ENCODE measurements at regions not wholly inside any gene's neighbourhood (a gene's known extent, or its start where the extent isn't known, plus 50 kb on each side); places are given as distances from the start of the nearest gene placed in this dataset.
"Not testable (repeated sequence)": the region's sequence is repeated elsewhere in the genome, so short reads cannot be mapped to it uniquely, and the experiment has no call there.

DNA sequence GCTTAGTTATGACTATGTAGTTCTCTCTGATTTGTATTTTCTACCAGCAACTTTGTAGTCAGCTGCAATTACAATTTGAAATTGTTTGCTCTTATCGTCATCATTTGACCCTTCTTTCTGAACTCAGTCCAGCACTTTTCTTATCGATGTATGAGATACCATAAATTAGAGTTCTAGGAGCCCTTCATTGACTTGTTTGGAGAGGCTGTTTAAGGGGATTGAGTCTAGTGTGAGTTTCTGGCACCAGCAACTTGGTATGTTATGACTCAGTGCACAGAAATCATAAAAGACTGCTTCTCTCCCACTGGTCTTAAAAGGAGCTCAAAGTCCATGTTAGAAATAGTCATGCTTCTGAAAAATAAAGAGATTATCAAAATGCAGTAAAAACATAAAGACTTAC is 190.3 kb downstream of the TENT5A start:
- DNase-seq (ENCODE audit: low spot score): peak; percentile 67

DNA sequence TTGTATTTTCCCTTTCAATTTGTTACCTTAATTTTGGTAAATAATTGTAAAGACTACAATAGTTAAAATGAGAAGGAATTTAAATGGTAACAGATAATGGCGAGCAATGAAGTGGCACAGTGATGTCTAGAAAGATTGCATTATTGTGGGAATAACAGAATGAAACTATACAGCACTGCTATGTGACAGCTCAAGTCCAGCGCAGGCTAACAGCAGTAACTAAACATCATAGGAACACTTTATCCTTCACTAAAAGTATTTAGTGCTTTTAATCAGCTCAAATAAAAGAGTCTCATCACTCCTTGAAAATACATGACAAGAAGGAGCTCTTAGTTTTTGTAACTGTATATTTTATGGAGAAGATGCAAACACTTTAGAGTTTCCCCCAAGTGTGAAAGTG is 190.8 kb downstream of the TENT5A start:
- DNase-seq (ENCODE audit: low spot score): no peak

DNA sequence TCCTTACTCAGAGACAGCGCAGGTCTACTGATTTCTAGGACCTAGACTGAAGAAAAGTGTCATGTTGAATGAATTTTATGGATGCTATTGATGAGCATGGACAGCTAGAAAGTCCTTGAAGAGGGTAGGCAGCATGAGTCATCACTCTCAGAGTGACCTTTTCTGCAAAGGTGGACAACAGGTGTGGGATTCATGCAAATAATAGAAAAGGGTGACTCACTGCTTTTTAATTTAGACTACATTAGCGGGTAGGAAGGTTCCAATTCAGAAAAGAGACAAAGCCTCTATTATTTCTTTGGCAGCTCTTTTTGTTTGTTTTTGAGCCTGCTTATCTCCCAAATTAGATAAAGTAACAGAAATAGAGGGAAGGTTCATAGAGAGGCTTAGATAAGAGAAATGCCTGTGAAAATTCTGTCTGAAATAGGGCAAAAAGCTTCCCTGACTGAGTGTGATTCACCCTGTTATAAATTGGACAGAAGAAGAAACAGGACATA is 191.4 kb downstream of the TENT5A start:
- DNase-seq (ENCODE audit: low spot score): no peak

DNA sequence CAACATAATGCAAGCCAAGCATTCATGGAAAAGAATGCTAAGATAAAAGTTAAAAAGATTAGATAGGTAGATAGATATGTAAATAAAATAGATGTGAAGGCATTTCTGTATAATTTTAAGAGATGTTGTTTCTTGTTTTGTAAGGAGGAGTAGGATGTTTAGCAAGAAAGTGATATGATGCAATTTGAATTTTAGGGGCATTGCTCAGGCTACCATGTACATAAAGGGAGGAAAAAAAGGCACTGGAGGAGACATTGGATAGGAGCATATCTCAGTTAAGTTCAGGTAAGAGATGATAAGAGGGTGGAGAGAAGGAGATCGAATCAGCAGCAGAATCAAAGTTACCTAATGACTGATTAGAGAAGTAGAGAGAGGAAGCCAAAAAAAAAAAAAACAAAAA is 194.7 kb downstream of the TENT5A start:
- DNase-seq (ENCODE audit: low spot score): no peak

DNA sequence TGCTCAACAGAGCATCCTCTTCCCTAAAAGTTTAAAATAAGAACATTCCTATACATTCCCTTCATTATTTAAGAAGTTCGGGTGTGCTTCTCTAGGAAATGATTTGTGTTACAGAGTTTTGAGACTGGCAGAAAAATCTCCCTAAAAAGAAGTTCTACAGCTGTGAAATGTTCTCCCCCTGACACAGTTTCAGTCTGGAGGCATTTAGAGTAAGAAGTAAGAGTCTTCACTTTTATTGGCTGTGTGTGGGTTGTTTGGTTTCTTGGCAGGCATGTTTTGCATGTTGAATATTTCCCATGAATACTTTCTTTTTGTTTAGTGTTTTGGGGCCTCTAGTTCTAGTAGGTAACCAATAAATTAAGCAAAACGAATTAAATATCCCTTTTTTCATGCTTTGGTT is 195.9 kb downstream of the TENT5A start:
- DNase-seq (ENCODE audit: low spot score): no peak

DNA sequence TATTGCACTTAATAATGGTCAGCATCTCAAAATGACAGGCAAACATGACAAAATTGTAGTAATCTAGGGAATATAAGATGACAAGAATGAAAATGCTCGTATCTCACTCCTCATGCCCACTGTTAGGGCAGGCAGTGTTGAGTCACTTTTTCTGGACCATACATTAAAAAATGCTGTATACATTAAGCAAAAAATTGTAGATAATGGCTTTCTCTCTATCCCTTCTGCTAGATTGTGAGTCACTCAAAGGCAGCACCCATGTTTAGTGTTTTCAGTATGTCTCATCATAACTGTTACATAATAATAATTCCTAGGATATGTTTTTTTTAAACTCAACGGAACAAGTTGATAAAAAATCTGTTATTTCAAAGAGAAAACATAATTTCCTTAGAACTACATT is 199.3 kb downstream of the TENT5A start:
- DNase-seq (ENCODE audit: low spot score): no peak

DNA sequence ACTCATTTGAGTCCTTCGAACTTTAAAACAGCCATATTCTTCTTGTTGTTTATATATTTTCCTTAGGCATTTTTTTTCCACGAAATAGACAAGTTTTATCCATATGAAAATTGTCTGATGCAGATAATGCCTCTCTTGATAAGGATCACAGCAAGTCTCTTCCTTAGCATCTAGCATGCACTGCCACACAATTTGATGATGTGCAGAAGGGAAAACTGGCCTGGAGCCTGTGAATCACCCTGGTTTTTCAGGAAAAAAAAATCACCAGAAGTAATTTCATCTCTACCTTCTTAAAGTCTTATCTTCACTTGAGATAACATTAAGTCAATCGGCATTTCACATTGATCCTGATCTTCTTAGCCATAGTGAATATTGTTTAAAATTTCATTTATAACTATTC is 199.8 kb downstream of the TENT5A start:
- DNase-seq (ENCODE audit: low spot score): no peak

DNA sequence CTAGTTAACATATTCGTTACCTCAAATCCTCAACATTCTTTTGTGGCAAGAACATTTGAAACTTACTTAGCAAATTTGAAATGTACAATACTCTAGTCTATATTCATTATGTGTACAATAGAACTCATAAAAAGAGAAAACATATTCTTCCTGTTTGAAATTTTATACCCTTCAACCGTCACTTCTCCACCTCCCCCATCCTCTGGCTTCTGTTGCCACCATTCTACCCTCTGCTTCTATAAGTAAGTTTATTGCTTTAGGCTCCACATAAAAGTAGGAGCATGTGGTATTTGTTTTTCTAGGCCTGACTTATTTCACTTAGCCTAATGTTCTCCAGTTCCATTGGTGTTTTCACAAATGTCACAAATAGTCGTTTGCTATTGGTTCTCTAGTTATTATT is 205.3 kb downstream of the TENT5A start:
- no peak for DNase-seq (ENCODE audit: low spot score)

DNA sequence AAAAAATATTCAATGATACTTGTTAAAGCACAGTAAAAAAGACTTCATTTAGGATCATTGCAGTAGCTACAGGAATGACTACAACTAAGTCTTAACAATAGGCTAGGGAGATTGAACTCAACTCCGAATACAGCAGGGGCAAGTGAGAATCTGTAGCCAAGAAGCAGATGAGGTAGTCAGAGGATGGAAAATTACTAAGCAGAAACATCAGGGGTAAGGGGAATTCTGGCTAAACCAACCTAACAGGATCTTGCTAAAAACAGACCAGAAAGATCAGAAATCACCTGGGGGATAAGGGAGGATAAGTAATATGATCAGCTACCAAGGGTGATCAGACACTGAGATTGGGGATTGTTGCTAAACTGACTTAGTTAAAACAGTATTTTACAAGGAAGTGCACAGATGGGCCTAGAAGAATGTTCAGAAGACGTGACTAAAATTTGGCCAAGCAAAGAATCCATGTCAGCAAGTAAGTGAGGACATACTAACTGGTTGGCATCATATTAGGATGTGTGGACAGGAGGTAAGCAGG is 217.5 kb downstream of the TENT5A start:
- no peak for DNase-seq (ENCODE audit: low spot score)

DNA sequence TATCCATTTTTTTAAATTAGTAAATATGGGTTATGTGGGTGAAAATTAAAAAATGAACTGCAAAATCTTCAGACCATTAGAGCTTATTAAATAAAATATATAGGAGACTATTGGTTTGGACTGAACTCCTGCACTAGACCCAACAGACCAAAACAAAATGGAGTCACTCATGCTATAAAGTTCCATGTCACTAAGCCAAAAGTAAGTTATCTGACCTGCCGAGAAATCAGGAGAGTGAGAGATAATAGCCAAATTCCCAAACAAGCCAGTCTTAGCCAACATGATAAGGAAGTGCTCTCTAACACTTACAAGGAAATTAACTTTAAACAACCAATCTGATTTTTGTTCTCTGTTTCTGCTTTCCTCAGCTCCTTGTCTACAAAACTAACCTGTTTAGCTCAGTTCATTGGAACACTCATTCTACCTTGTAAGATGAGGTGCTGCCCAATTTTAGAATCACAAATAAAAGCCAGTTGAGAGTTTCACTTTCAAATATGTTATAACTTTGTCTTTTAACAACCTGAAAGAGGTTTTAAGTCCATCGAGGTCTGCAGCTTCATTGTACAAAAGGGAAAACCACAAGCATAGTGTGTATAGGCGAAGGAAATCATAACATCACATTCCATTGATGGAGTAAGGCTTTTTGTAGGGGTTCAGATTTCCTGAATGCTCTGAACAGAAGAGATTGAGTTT is 220.5 kb downstream of the TENT5A start:
- DNase-seq (ENCODE audit: low spot score): no peak

DNA sequence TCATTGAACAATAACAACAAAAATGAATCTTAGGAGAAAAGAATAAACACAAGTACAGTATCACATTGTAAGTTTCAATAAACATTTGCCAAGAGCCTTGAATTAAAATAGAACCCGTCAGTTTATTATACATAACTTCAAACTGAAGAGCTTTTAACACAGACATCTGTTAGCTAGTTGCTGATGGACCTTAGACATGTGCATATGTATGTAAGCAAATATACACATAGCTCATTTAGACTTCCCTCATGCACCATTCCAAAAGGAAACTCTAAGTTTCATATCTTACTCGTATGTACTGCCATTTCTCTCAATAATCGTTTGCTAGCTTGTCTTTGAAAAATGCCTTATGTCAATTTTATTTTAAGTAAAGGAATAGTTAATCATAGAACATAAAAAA is 235.0 kb downstream of the TENT5A start:
- DNase-seq (ENCODE audit: low spot score): no peak

DNA sequence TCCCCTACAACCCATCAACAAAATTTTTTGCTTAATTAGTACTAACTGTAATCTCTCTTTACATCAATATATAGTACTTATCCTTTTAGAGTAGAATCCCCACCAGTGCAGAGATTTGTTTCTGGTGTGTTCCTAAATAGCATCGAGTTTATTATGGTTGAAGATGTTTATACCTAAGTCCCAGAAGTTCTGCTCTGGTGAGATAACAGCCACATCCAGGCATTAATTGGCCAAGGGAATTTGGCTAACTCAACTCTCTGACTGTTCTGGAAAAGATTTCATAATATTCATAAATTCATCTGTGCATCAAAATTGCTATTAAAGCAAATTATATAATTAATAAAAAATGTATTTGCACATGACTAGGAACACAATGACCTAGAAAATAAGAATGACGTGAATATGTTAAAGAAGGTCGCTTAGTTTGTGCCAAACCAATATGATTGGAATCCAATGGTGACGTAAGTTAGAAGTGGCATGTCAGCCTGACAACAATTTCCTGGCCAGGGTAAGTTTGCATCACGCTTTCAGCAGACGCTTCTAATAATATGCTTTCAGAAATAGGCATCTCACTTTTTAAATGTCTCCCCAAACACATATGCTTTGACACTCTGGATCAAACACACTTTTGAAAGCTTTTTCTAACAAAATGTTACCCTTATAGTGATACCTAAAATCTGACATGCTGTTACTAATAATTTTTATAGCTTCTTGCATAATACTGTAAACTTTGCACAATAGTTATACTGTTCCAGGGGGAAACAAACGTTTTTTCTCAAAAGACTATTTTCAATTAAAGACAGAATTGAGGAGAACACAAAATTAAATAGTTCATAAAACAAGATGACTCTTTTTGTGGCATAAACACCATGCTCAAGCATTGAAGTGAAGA is 236.7 kb downstream of the TENT5A start:
- DNase-seq (ENCODE audit: low spot score): peak; percentile 59

DNA sequence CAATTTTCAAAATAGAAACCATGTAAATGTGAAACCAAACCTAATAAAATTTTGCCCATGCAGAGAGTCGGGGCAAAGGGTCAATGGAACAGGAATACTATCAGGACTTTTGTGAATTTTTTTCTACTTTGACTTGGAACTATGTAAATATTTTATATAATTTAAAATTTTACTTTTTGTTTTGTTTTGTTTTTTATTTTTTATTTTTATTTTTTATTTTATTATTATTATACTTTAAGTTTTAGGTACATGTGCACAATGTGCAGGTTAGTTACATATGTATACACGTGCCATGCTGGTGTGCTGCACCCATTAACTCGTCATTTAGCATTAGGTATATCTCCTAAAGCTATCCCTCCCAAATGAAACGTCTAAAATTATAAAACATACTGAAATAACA is 238.3 kb downstream of the TENT5A start:
- not testable (repeated sequence) for DNase-seq (ENCODE audit: low spot score)

DNA sequence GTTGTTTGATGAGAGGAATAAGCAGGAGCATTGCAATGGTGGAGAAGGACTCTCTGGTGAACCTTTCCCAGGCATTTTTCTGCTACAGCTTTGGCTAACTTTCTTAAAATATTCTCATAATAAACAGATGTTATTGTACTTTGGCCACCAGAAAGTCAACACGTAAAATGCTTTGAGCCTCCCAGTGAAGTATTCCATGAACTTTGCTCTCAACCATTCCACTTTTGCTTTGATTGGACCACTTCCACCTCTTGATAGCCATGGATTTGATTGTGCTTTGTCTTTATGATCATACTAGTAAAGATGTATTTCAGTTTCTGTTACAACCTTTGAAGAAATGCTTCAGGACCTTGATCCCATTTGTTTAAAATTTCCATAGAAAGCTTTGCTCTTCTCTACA is 241.1 kb downstream of the TENT5A start:
- no peak for DNase-seq (ENCODE audit: low spot score)

DNA sequence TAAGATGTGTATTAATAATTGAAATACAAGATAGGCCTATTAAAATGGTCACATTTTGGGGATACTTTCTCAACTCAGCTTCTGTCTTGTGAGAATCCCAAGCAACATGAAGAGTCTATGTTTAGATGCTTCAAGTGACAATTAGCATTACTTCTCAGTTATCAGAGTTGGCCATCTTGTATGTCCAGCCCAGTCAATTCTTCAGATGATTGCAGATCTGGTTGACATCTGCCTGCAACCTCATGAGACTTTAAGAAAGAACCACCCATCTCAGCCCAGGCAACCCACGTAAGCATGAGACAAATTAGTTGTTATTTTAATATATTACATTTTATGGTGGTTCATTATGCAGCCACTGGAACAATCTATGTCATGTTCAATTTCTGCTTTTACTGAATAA is 256.5 kb downstream of the TENT5A start:
- DNase-seq (ENCODE audit: low spot score): no peak

DNA sequence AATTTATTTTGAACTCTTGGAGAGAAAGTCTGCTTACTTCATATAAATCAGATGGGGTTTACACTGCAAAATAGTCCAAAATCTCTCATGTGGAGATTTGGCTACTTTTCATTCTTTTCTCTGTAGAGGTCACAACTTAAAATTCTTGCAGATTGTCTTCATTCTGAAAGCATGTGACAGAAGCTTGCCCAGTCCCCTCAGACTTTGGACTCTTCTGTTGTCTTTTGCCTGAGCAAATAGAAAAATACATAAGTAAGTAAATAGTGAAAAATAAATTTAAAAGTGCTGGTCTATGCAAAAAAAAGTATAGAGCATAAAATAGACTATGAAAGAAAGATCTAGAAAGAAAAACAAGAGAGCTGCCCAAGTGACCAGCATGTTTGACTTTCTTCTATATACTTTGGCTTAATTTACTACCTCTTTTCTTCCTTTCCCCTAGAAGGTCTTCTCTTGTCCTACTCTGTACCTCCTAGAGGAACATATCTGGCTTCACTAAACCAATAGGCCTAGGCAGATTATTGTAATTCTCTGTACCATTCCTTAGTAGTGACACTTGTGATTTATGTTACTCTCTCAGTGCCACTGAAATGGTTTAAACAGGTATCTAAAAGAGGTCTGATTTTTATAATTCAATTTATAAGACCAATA is 260.9 kb downstream of the TENT5A start:
- DNase-seq (ENCODE audit: low spot score): no peak

DNA sequence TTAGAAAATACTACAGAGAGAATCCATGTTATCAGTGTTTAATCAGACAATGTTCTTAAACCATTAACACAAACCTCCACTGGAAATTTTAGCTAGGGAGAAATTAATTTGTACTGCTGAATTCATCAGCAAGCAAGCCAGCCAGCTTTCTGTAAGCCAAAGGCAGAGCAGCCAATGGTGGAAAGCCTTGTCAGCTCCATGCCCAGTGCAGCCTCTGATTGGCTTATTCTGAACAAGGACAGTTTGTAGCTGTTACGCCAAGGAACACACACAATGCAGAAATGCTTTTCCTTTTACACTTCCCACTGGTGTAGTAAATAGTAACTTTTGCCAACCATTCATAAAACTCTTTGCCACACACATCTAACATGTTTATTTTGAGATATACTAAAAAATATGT is 265.0 kb downstream of the TENT5A start:
- no peak for DNase-seq (ENCODE audit: low spot score)

DNA sequence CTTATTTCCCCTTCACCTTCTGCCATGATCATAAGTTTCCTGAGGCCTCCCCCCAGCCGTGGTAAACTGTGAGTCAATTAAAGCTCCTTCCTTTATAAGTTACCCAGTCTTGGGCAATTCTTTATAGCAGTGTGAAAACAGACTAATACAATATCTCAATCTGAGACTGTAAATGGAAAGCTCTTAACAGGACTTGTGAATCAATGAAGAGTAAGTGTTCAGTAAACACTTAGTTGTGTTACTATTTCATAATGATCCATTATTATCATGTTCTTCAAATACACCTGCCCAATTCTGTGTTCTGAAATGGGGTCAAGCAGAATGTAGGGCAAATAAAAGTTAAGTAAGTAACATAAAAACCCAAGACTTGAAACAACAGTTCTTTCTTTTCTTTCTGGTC is 266.2 kb downstream of the TENT5A start:
- no peak for DNase-seq (ENCODE audit: low spot score)

DNA sequence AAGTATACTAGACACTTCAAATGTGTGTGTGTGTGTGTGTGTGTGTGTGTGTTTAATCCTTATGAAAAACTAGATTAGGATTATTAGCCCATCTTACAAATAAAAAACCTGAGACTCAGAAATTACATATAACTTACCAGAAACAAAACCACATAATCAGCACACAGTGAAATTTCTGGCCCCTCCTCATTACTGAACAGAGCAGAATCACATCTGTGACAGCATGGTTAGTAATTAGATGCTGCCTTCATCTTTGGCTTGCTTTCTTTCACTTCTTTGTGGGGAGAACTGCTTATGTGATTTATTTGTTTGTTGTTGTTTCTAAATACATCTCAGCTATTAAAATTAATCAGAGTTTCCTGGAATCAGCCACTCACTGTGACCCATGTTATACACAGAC is 267.1 kb downstream of the TENT5A start:
- no peak for DNase-seq (ENCODE audit: low spot score)

DNA sequence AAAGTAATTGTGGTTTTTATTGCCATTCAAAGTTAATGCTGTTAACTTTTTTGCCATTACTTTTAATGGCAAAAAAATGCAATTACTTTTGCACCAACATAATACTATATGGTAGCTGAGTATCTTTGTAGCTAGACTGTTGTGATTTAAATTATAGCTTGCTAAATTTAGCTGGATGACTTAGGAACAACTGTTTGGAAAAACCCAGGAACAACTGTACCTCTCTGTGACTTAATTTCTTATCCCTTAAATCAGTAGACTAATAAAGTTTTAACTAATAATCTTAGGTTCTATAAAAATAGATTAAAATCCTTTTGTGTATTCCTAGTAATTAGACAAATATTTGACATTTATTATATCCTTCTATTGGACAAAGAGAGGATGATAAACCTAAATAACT is 268.2 kb downstream of the TENT5A start:
- DNase-seq (ENCODE audit: low spot score): no peak

DNA sequence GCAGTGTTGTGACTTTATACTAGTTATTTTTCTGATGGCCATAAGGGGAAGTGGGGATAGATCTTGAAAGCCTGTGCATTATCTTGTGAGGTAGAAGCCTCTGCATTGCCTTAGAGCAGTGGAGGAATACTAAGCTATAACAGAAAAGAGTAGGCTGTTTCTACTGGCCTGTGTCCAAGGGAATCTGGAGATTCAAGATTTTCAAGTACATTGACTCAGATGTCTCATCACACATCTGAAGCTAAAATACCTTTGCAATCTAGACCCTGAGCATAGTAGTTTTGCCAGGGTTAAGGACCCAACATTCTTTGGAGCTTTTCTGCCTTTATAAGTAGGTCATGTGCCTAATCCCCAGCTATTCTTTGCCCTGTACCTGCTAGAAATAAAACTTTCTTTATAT is 272.3 kb downstream of the TENT5A start:
- DNase-seq (ENCODE audit: low spot score): no peak

DNA sequence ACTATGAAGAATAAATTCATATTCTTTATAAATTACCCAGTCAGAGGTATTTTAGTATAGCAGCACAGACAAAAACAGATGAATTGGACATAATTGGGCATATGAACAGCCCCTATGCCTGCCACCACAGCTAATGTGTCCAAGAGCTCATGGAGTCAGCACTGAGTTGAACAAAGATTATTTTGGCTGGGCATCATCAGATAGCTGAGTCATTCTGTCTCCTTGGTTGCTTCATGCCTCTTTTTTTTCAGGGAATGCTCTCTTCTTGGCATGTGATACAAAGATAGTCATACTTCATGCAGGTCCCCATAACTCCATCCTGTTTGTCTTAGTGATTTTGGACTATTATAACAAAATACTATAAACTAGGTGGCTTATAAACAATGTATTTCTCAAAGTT is 275.6 kb downstream of the TENT5A start:
- DNase-seq (ENCODE audit: low spot score): peak; percentile 73

DNA sequence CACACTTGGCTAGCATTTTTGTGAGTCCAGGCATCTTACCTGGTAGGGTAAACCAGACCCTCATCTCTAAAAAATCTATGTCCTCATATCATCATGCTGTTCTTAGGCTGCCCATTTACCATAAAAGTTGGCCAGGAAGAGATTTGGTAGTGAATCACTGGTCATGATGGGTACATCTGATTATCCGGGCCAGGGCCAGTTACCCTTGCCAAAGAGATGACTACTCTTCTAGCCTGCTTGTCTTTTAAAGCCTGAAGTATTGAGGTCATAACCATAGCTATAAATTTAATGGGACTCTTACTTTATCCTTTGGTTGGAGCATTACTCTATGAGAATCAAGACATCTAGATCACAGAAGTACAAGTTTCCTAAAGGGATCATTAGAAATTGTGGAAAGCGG is 276.8 kb downstream of the TENT5A start:
- DNase-seq (ENCODE audit: low spot score): peak; percentile 13

All from AG20443 (cell line).